HL-60 (cell line): ENCODE measurements at regions not wholly inside any gene's neighbourhood (a gene's known extent, or its start where the extent isn't known, plus 50 kb on each side); places are given as distances from the start of the nearest gene placed in this dataset.

ENCODE experiments used
- DNase-seq, 2 experiments: peaks; one replicate each; pipeline ENCODE4 v3.0.0-alpha.2; 2010 to 2020; ENCODE audit warnings: low read depth in 1 of 2, low spot score in 1 of 2
- H3K27ac ChIP-seq: fragments of 250-450 bp; sonication (Bioruptor Pico); replicated peaks from 2 replicates; pipeline ENCODE4 v1.5.1; 2020; ENCODE audit warnings: mild to moderate bottlenecking, moderate library complexity
- H3K27me3 ChIP-seq: fragments of 250-450 bp; sonication (Bioruptor Pico); 2 replicates; pipeline ENCODE4 v1.5.1; 2021; ENCODE audit warnings: mild to moderate bottlenecking, moderate library complexity; ENCODE audit not compliant: insufficient read depth, poor library complexity, severe bottlenecking
- H3K4me3 ChIP-seq: replicated peaks from 2 replicates; pipeline ENCODE4 v1.5.1; 2011; ENCODE audit warnings: mild to moderate bottlenecking, control low read depth, low read length; ENCODE audit not compliant: insufficient read depth
- GABPA ChIP-seq: IDR thresholded peaks from 2 replicates; pipeline ENCODE4 v1.6.1; 2012; ENCODE audit warnings: low read depth
- POLR2AphosphoS5 ChIP-seq: IDR thresholded peaks from 2 replicates; pipeline ENCODE4 v1.6.1; 2012; ENCODE audit warnings: low read depth
- SPI1 ChIP-seq: IDR thresholded peaks from 2 replicates; pipeline ENCODE4 v1.6.1; 2012; ENCODE audit warnings: low read depth, mild to moderate bottlenecking, borderline replicate concordance
- TF ChIP-seq, protein P1 (sequence below): IDR thresholded peaks from one replicate; pipeline ENCODE4 v1.5.1; 2011; ENCODE audit warnings: low read length, control low read depth, inconsistent platforms; ENCODE audit not compliant: insufficient read depth
- TF ChIP-seq, protein P2 (sequence below): IDR thresholded peaks from 2 replicates; pipeline ENCODE4 v1.6.1; 2012; ENCODE audit warnings: low read depth; ENCODE audit not compliant: insufficient replicate concordance

DNA sequence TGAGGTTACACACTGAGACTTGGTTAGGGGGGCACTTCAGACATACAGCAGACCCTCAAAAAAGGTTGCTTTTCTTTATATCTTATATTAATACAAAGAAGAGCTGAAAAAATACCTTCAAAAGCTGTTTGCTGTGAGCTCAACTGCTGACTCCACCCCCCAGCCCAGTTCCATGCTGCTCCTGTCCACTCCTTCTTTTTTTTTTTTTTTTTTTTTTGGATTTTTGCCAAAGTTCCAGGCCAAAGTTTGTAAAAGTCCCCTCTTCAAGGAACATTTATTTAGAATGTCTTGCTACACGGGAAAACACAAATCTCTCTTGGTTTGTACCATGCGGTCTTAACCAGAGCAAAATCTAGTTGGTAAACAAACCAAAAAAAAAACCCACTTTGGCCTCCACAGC lies 85.3 kb upstream of the AKAP12 start:
- TF ChIP-seq, protein P1, sequence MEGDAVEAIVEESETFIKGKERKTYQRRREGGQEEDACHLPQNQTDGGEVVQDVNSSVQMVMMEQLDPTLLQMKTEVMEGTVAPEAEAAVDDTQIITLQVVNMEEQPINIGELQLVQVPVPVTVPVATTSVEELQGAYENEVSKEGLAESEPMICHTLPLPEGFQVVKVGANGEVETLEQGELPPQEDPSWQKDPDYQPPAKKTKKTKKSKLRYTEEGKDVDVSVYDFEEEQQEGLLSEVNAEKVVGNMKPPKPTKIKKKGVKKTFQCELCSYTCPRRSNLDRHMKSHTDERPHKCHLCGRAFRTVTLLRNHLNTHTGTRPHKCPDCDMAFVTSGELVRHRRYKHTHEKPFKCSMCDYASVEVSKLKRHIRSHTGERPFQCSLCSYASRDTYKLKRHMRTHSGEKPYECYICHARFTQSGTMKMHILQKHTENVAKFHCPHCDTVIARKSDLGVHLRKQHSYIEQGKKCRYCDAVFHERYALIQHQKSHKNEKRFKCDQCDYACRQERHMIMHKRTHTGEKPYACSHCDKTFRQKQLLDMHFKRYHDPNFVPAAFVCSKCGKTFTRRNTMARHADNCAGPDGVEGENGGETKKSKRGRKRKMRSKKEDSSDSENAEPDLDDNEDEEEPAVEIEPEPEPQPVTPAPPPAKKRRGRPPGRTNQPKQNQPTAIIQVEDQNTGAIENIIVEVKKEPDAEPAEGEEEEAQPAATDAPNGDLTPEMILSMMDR, result no peak
- TF ChIP-seq SPI1 (no peak), GABPA (no peak), POLR2AphosphoS5 (no peak)
- TF ChIP-seq, protein P2, sequence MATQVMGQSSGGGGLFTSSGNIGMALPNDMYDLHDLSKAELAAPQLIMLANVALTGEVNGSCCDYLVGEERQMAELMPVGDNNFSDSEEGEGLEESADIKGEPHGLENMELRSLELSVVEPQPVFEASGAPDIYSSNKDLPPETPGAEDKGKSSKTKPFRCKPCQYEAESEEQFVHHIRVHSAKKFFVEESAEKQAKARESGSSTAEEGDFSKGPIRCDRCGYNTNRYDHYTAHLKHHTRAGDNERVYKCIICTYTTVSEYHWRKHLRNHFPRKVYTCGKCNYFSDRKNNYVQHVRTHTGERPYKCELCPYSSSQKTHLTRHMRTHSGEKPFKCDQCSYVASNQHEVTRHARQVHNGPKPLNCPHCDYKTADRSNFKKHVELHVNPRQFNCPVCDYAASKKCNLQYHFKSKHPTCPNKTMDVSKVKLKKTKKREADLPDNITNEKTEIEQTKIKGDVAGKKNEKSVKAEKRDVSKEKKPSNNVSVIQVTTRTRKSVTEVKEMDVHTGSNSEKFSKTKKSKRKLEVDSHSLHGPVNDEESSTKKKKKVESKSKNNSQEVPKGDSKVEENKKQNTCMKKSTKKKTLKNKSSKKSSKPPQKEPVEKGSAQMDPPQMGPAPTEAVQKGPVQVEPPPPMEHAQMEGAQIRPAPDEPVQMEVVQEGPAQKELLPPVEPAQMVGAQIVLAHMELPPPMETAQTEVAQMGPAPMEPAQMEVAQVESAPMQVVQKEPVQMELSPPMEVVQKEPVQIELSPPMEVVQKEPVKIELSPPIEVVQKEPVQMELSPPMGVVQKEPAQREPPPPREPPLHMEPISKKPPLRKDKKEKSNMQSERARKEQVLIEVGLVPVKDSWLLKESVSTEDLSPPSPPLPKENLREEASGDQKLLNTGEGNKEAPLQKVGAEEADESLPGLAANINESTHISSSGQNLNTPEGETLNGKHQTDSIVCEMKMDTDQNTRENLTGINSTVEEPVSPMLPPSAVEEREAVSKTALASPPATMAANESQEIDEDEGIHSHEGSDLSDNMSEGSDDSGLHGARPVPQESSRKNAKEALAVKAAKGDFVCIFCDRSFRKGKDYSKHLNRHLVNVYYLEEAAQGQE, result no peak
- Histone ChIP-seq H3K4me3 (no peak overlapping the region), H3K27ac (no peak overlapping the region), H3K27me3 (no peaks in the 10 kb centered on the region)
- no peak for DNase-seq

DNA sequence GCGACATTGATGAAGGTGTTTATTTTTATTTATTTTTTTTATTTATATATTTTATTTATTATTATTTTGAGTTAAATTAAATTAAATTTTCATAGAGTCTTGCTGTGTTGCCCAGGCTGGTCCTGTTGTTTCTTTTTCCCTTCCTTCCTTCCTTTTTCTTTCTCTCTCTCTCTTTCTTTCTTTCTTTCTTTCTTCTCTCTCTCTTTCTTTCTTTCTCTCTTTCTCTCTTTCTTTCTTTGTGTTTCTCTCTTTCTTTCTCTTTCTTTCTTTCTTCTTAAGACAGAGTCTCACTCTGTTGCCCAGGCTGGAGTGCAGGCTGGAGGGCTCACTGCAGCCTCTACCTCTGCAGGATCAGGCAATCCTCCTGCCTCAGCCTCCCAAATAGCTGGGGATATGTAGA lies 84.7 kb upstream of the AKAP12 start:
- TF ChIP-seq, protein P2, result no peak
- no peak for TF ChIP-seq SPI1
- no peak for TF ChIP-seq GABPA
- TF ChIP-seq, protein P1, result no peak
- TF ChIP-seq POLR2AphosphoS5, result no peak
- Histone ChIP-seq H3K27ac (no peak overlapping the region), H3K27me3 (no peaks in the 10 kb centered on the region), H3K4me3 (no peak overlapping the region)
- DNase-seq, result no peak

DNA sequence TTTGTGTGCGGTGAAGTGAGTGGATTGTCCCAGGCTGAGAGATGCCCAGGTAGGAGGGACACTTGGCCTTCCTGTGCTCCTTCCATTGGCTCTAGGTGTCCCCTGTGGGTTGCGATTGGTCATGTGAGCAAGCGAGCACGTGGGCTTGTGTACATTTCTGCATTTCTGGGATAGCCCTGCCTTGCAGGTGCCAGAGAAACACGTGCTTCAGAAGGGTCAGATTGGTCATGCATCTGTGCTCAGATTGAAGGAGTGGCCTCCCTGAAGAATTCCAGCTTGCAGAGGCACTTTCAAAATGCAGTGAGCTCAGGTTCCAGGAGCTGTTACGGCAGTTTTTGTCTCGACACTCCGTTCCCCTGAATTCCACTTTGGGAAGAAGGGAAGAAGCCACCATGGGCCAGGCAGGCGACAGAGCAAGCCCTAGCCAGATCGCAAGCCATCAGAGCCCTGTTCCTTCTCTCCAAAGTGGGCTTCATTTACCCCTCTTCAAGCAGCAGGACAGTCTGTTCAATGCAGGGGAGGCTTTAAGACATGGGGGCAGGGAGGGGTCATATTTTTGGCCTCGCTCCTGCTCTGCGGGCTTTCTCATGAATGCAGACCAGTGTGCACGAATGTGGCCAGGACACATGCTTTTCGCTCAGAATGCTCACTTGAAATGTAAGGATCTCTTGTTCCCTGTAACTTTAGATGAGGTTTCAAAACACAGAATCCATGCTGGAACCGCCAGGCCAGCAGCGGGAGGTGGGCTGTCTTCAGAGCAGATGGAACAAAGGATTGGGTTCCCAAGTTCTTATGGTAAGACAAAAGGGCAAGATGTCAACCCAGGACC lies 78.6 kb upstream of the AKAP12 start:
- Histone ChIP-seq H3K4me3 (no peak overlapping the region), H3K27me3 (no peaks in the 10 kb centered on the region), H3K27ac (no peak overlapping the region)
- TF ChIP-seq, protein P1, result no peak
- TF ChIP-seq, protein P2, result no peak
- TF ChIP-seq SPI1 (no peak), POLR2AphosphoS5 (no peak), GABPA (no peak)
- no peak for DNase-seq
